Gastrocnemius medialis (tissue), 4 donors: ENCODE measurements at regions not wholly inside any gene's neighbourhood (a gene's known extent, or its start where the extent isn't known, plus 50 kb on each side); places are given as distances from the start of the nearest gene placed in this dataset.

ENCODE experiments used
- CTCF ChIP-seq, 5 experiments: fragments of 450-650 bp in 3 of 5; fragments of 200-600 bp in 2 of 5; sonication (generic) in 2 of 5; IDR thresholded peaks in 4 of 5; conservative IDR thresholded peaks in 1 of 5; 1 replicate in 4 of 5; 2 replicates in 1 of 5; pipeline ENCODE4 v1.5.1; 2016 to 2019; ENCODE audit warnings: antibody characterized with exemption in 5 of 5, mild to moderate bottlenecking in 3 of 5, moderate library complexity in 3 of 5
- POLR2A ChIP-seq, 2 donors: fragments of 450-650 bp; IDR thresholded peaks; one replicate each; pipeline ENCODE4 v1.6.1; 2017; ENCODE audit warnings: antibody characterized with exemption in 2 of 2, mild to moderate bottlenecking in 2 of 2, moderate library complexity in 2 of 2

GRCh38 chr12:74317741-74318140, 219.9 kb upstream of the ATXN7L3B start:
- TF ChIP-seq POLR2A (IDR thresholded peaks at IDR 0.05) (no peak), CTCF (IDR thresholded peaks at IDR 0.05 in 4 of 5, conservative IDR thresholded peaks at IDR 0.05 in 1 of 5) (no peak)
